ENCODE measurements at regions not wholly inside any gene's neighbourhood (a gene's known extent, or its start where the extent isn't known, plus 50 kb on each side); places are given as distances from the start of the nearest gene placed in this dataset.
A peak's percentile ranks its signal among the peaks of the same experiment; 100 is the strongest.

- CTCF ChIA-PET, result interaction anchor here (1.2 kb wide), 1 partner anchor 319 kb away, joined by 3 read pairs; no protein-coding TSS in a partner anchor
- H3K27me3 Mint-ChIP-seq, result peaks cover 30% of the 10 kb centered on the region
- no peak overlapping the region for H3K27ac Mint-ChIP-seq
- no peak for TF ChIP-seq CTCF (IDR thresholded peaks at IDR 0.05)
- H3K4me3 Mint-ChIP-seq, result no peak overlapping the region
- ATAC-seq, result no peak
- H3K4me1 Mint-ChIP-seq (ENCODE audit: low read depth), result peaks cover 17% of the 10 kb centered on the region
- POLR2A ChIA-PET, result interaction anchor here (0.6 kb wide), 1 partner anchor 887 kb away, joined by 3 read pairs; no protein-coding TSS in a partner anchor
- H3K9me3 Mint-ChIP-seq, result peaks cover 2% of the 10 kb centered on the region
- DNase-seq, result no peak
- intact Hi-C loops (cut with micrococcal nuclease), result no loop called here
- no peaks in the 10 kb centered on the region for H3K36me3 Mint-ChIP-seq (ENCODE audit: low read depth)
These were observed 186.4 kb upstream of the NFE2L3 start for GRCh38 chr7:25965405-25966123.

GRCh38 chr7:25966469-25966868, 185.5 kb upstream of the NFE2L3 start:
- Mint-ChIP-seq H3K27ac (no peak overlapping the region), H3K36me3 (ENCODE audit: low read depth) (no peaks in the 10 kb centered on the region), H3K4me1 (ENCODE audit: low read depth) (peaks cover 17% of the 10 kb centered on the region), H3K27me3 (peaks cover 29% of the 10 kb centered on the region), H3K4me3 (no peak overlapping the region), H3K9me3 (no peaks in the 10 kb centered on the region)
- intact Hi-C loops (cut with micrococcal nuclease), result no loop called here
- no peak for TF ChIP-seq CTCF (IDR thresholded peaks at IDR 0.05)
- ATAC-seq (no peak), DNase-seq (no peak)
- CTCF ChIA-PET, result no interaction called here
- POLR2A ChIA-PET, result no interaction called here

DNA sequence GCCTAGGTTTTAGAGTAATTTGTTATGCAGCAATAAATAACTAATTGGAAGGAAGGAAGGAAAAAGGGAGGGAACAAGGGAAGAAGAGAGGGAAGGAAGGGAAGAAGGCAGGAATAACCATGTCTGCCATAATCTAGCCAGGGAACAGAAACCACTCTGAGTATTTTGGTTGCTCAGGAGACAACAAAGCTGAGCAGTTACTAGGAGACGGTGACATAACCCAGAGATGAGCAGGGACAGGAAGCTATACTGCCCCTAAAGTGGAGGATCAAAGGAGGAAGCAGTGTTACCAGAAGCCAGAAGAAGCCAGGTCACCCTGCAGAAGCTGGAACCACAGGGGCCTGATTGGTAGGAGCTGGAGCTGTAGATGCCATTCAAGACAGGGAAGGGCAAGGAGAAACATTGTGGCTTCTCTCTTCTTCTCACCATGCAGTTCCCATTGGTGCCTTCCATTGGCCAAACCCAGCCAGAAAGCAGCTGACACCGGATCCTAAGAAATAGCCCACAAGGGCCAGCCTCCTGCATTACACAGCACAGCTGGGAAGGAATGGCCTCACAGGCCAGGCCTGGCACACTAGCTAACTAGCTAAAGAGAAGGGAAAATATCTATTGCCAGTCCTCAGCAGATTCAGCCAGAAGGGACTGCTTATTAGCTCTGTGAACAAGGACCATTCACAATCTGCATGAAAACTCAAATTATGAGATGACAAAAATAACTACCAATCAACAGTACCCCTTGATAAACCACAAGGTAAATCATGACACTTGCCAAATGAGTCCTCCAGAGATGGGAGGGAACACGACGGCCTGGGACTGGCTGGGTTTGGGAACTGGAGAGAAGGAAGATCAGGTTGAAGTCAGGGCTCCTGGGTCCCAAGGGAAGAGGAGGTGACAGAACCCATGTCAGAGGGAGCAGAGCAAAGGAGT, 184.5 kb upstream of the NFE2L3 start:
- Mint-ChIP-seq H3K27me3 (peaks cover 29% of the 10 kb centered on the region), H3K27ac (peak overlapping the region; percentile 66), H3K9me3 (no peaks in the 10 kb centered on the region), H3K36me3 (ENCODE audit: low read depth) (no peaks in the 10 kb centered on the region), H3K4me1 (ENCODE audit: low read depth) (peaks cover 17% of the 10 kb centered on the region), H3K4me3 (no peak overlapping the region)
- ChIA-PET POLR2A (interaction anchor here (0.8 kb wide), 1 partner anchor 18 kb away, joined by 3 read pairs; no protein-coding TSS in a partner anchor), CTCF (interaction anchor here (0.9 to 1.1 kb wide), 3 partner anchors 12 to 402 kb away, joined by 3 to 4 read pairs (median 3); no protein-coding TSS in a partner anchor)
- DNase-seq (no peak), ATAC-seq (no peak)
- intact Hi-C loops (cut with micrococcal nuclease), result no loop called here
- TF ChIP-seq CTCF (IDR thresholded peaks at IDR 0.05), result no peak

GRCh38 chr7:25968205-25968993, 183.6 kb upstream of the NFE2L3 start:
- no peaks in the 10 kb centered on the region for H3K9me3 Mint-ChIP-seq
- H3K36me3 Mint-ChIP-seq (ENCODE audit: low read depth), result no peaks in the 10 kb centered on the region
- peaks cover 17% of the 10 kb centered on the region for H3K4me1 Mint-ChIP-seq (ENCODE audit: low read depth)
- TF ChIP-seq CTCF (IDR thresholded peaks at IDR 0.05), result no peak
- POLR2A ChIA-PET, result interaction anchor here (0.8 kb wide), 1 partner anchor 19 kb away, joined by 3 read pairs; no protein-coding TSS in a partner anchor
- CTCF ChIA-PET, result interaction anchor here (0.9 to 1.1 kb wide), 2 partner anchors 71 to 401 kb away, joined by 3 to 4 read pairs; no protein-coding TSS in a partner anchor
- H3K4me3 Mint-ChIP-seq, result no peak overlapping the region
- peaks cover 31% of the 10 kb centered on the region for H3K27me3 Mint-ChIP-seq
- ATAC-seq (peak; percentile 85), DNase-seq (peak; percentile 67)
- intact Hi-C loops (cut with micrococcal nuclease), result no loop called here
- H3K27ac Mint-ChIP-seq, result peak overlapping the region; percentile 66

Measured in activated CD8-positive, alpha-beta T cell treated with anti-CD3 and anti-CD28 coated beads for 36 hours (primary cell).